ENCODE measurements at regions not wholly inside any gene's neighbourhood (a gene's known extent, or its start where the extent isn't known, plus 50 kb on each side); places are given as distances from the start of the nearest gene placed in this dataset.

GRCh38 chrX:14194711-14195110 is 165.0 kb upstream of the GEMIN8 start:
- no peaks in the 10 kb centered on the region for H4K20me1 ChIP-seq (replicated peaks; ENCODE audit: insufficient read depth)
- H3K36me3 Mint-ChIP-seq (ENCODE audit: low read depth): no peaks in the 10 kb centered on the region
- no peaks in the 10 kb centered on the region for H3K4me1 Mint-ChIP-seq
- no peaks in the 10 kb centered on the region for H3K36me3 ChIP-seq (ENCODE audit: insufficient read depth)
- no peak overlapping the region for H3K27ac ChIP-seq (ENCODE audit: low read depth)
- H3K27me3 Mint-ChIP-seq (ENCODE audit: insufficient read depth, low read depth, poor library complexity): no peaks in the 10 kb centered on the region
- H3K27ac Mint-ChIP-seq: no peak overlapping the region
- H3K9me3 Mint-ChIP-seq: no peaks in the 10 kb centered on the region; the same call in 2 of the 3 replicates
- no peaks in the 10 kb centered on the region; the same call in 1 of the 2 replicates for H3K9me2 ChIP-seq (ENCODE audit: insufficient read depth)
- TF ChIP-seq, protein P1, sequence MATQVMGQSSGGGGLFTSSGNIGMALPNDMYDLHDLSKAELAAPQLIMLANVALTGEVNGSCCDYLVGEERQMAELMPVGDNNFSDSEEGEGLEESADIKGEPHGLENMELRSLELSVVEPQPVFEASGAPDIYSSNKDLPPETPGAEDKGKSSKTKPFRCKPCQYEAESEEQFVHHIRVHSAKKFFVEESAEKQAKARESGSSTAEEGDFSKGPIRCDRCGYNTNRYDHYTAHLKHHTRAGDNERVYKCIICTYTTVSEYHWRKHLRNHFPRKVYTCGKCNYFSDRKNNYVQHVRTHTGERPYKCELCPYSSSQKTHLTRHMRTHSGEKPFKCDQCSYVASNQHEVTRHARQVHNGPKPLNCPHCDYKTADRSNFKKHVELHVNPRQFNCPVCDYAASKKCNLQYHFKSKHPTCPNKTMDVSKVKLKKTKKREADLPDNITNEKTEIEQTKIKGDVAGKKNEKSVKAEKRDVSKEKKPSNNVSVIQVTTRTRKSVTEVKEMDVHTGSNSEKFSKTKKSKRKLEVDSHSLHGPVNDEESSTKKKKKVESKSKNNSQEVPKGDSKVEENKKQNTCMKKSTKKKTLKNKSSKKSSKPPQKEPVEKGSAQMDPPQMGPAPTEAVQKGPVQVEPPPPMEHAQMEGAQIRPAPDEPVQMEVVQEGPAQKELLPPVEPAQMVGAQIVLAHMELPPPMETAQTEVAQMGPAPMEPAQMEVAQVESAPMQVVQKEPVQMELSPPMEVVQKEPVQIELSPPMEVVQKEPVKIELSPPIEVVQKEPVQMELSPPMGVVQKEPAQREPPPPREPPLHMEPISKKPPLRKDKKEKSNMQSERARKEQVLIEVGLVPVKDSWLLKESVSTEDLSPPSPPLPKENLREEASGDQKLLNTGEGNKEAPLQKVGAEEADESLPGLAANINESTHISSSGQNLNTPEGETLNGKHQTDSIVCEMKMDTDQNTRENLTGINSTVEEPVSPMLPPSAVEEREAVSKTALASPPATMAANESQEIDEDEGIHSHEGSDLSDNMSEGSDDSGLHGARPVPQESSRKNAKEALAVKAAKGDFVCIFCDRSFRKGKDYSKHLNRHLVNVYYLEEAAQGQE (IDR thresholded peaks at IDR 0.05; ENCODE audit: unreplicated experiment): no peak
- TF ChIP-seq JUNB (IDR thresholded peaks at IDR 0.05; ENCODE audit: unreplicated experiment) (no peak), EZH2phosphoT487 (IDR thresholded peaks at IDR 0.05; ENCODE audit: unreplicated experiment) (no peak), NANOG (IDR thresholded peaks at IDR 0.05; ENCODE audit: borderline replicate concordance) (no peak), ZNF462 (CRISPR knock-in tag; IDR thresholded peaks at IDR 0.05) (no peak), CREB1 (CRISPR knock-in tag; IDR thresholded peaks at IDR 0.05; ENCODE audit: low read depth) (no peak), ZNF331 (CRISPR knock-in tag; IDR thresholded peaks at IDR 0.05; ENCODE audit: low read depth) (no peak), CTCF (conservative IDR thresholded peaks at IDR 0.05; ENCODE audit: low read depth in 2 of 2) (no peak), STAT1 (IDR thresholded peaks at IDR 0.05; ENCODE audit: unreplicated experiment) (no peak), ZNF114 (CRISPR knock-in tag; IDR thresholded peaks at IDR 0.05) (no peak), POLR2AphosphoS5 (IDR thresholded peaks at IDR 0.05; ENCODE audit: low read depth) (no peak), EZH2 (IDR thresholded peaks at IDR 0.05; ENCODE audit: low read depth, unreplicated experiment) (no peak)
- TF ChIP-seq, protein P2, sequence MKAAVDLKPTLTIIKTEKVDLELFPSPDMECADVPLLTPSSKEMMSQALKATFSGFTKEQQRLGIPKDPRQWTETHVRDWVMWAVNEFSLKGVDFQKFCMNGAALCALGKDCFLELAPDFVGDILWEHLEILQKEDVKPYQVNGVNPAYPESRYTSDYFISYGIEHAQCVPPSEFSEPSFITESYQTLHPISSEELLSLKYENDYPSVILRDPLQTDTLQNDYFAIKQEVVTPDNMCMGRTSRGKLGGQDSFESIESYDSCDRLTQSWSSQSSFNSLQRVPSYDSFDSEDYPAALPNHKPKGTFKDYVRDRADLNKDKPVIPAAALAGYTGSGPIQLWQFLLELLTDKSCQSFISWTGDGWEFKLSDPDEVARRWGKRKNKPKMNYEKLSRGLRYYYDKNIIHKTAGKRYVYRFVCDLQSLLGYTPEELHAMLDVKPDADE (IDR thresholded peaks at IDR 0.05): no peak
- no peaks in the 10 kb centered on the region for H3K79me2 ChIP-seq (replicated peaks; ENCODE audit: insufficient read depth)
- ATAC-seq (no peak), DNase-seq (ENCODE audit: low spot score) (no peak)
- no peak overlapping the region for H2AFZ ChIP-seq
- H3F3A ChIP-seq (replicated peaks; ENCODE audit: low read depth): no peaks in the 10 kb centered on the region
- no peak overlapping the region for H3K4me3 ChIP-seq
- H3K4me3 Mint-ChIP-seq: no peak overlapping the region
- no peaks in the 10 kb centered on the region for H3K27me3 ChIP-seq (ENCODE audit: insufficient read depth)
- H3K4me1 ChIP-seq (ENCODE audit: insufficient read depth): no peaks in the 10 kb centered on the region
- H3K4me2 ChIP-seq: no peak overlapping the region
